ENCODE measurements at regions not wholly inside any gene's neighbourhood (a gene's known extent, or its start where the extent isn't known, plus 50 kb on each side); places are given as distances from the start of the nearest gene placed in this dataset.
"Not testable (repeated sequence)": the region's sequence is repeated elsewhere in the genome, so short reads cannot be mapped to it uniquely, and the experiment has no call there.

- no peak for DNase-seq
These were observed 103.3 kb downstream of the DIRAS3 start for GRCh38 chr1:67947114-67947513.

DNA sequence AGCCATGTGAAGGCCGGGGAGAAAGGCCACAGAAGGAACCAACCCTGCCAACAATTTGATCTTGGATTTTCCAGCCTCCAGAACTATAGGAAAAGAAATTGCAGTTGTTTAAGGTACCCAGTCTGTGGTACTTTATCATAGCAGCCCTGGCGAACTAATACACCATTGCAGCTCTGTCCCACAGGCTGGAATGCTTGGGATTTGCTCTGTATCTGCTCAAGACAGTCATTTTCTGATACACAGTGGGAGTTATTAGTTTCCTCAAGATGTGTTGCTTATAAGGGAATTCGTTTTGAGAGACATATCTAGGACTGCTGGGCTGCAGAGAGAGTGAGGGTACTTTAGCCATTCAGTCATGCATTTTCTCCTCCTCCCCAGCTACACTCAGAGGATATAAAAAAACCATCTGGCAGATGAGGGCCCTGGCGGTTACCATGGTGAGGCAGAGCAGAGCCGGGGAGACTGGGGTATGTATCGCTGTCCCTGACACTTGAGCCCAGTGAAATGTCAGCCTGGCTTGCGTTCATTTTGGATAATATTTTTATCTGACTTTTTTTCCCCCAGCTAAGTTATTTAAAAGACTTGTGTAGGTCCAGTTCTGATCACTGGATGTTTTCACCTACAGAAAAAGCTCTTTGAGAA is 104.6 kb downstream of the DIRAS3 start:
- DNase-seq, result no peak

- no peak for DNase-seq
These were observed 108.2 kb downstream of the DIRAS3 start for GRCh38 chr1:67942274-67942673.

GRCh38 chr1:67941746-67942145 is 108.5 kb upstream of the GNG12 start:
- DNase-seq, result no peak

DNA sequence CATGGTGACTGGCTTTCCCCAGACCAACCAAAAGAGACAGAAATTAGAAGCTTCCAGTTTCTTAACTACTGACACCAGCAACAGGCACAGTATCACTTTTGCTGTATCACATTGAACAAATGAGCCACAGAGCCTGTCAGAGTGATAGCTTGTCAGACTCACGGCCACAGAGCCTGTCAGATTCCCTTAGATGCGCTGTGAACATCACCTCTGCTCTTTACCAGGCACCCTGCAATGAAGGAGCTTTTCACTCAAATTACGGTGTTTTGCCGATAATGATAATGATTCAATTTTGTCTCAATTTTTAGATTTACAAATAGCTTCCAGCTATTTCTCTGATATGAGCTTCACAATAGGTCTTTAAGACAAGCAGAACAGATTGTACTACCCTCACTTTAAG is 107.9 kb upstream of the GNG12 start:
- DNase-seq, result no peak

DNA sequence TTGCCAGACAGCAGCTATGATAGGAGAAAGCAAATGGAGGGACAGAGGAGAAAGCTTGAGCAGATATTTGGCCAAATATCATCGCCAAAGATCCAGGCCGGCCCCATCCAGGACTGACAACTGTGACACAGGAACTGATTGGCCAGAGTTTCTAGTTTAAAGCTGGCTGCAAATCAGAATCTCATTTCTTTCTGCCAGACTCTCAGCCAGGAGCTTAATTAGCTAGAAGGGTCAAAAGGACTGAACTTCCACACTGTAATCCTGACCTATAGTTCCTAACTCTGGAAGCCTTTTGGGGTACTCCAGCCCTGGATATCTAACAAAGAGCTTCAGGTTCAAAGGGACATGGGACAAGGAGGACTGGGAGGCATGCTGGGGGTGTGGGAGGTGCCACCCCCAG is 106.7 kb upstream of the GNG12 start:
- DNase-seq, result no peak

GRCh38 chr1:67939186-67939743 is 106.0 kb upstream of the GNG12 start:
- no peak for DNase-seq

- DNase-seq, result no peak
These were observed 104.4 kb upstream of the GNG12 start for GRCh38 chr1:67937651-67938050.

GRCh38 chr1:67937010-67937409 is 103.7 kb upstream of the GNG12 start:
- DNase-seq, result no peak

GRCh38 chr1:67935560-67935959 is 102.3 kb upstream of the GNG12 start:
- DNase-seq, result no peak

GRCh38 chr1:67931198-67931597 is 97.9 kb upstream of the GNG12 start:
- DNase-seq, result no peak

- DNase-seq, result no peak
These were observed 89.8 kb upstream of the GNG12 start for GRCh38 chr1:67923074-67923473.

GRCh38 chr1:67921725-67922489 is 88.6 kb upstream of the GNG12 start:
- DNase-seq, result no peak

GRCh38 chr1:67919274-67920072 is 86.2 kb upstream of the GNG12 start:
- no peak for DNase-seq

DNA sequence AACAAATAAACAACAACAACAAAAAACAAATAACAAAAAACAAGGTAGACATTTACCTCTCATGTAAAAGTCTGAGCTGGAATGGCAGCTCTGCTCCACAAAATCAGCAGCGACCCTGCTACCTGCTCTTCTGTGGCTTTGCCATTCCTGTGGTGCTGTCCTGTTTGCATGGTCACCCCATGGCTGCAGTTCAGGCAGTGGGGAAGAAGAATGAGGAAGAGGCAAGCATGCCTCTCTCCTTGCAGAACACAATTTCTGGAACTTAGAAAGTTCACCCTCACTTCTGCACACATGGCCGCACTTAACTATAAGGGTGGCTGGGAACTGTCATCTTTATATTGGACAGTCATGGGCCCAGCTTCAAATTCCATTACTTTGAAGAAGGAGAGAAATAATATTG is 84.8 kb upstream of the GNG12 start:
- DNase-seq, result no peak

DNA sequence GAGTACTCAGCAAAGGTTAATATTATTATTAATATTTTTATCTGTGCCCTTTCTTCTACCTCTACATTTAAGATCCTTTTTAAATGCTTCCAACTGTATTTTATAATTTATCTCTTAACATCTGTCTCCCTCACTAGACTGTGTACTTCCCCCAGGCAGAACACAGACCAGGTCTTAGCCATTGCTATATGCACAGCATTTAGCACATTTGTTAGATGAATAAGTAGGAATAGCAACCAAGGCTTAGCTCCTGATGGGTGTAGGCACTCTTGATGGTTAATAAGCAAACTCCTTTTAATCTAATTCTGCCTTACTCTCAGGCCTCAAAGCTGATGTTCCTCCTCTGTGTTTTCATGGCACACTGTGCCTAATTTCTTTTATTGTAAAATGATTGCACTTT is 83.7 kb upstream of the GNG12 start:
- DNase-seq, result no peak

DNA sequence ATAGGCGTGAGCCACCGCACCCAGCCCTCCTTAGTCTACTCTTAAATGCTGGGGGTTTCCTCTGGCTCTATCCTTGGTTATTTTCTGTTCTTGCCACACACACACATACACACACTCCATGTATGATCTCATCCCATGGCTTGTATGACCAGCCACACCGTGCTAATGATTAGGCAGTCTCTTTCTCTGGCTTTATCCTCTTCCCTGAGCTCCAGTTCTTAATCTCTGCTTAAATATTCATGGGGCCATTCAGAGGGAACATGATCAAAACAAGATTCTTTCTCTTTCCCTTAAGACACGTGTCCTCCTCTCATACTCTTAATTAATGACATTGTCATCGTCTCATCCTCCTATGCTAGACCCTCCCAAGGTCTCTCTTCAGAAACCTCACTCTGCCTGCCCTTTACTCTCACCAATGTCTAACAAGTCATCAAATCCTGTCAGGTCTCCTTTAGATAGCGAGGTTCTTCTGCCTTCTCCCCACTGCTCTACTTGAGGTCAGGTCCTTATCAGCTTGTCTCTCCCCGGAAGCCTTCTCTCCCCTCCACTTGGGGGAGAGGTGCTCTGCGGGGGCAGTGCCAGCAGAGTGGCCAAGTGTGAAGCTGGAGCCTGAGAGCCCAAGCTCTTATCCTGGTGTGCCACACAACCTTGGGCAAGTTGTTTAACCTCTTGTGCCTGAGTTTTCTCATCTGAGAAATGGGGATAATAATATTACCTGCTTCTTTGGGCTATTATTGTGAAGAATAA is 83.0 kb upstream of the GNG12 start:
- DNase-seq, result no peak

GRCh38 chr1:67909776-67910175 is 76.5 kb upstream of the GNG12 start:
- DNase-seq, result no peak

DNA sequence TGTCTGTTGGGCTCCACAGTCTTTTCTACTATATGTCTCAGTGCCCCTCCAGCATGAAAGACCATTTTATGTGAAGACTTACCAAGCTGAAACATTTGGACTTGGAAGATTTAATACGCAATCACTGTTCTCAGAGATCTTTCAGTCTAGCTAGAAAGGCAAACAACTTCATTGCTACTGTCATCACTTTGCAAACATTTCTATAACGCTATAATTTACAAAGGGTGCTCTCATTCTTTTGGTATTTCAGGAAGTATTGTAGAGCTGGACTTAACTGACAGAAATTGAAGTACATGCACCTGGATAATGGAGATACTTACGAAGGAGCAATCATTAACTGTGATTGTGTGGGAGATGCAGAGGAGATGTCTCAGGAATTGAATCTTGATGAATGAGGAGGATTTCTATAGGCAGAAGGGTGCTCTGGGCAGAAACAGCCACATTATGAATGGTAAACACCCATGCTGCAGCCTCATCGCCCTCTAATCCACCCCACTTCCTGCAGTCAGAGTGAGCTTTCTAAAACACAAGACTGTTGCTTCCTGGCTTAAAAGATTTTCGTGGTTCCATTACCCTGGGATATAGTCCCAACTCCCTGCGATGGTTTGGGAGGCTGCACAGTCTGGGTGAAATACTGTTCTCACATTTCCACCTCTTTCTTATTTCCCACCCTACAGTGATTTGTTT is 75.1 kb upstream of the GNG12 start:
- DNase-seq, result no peak

DNA sequence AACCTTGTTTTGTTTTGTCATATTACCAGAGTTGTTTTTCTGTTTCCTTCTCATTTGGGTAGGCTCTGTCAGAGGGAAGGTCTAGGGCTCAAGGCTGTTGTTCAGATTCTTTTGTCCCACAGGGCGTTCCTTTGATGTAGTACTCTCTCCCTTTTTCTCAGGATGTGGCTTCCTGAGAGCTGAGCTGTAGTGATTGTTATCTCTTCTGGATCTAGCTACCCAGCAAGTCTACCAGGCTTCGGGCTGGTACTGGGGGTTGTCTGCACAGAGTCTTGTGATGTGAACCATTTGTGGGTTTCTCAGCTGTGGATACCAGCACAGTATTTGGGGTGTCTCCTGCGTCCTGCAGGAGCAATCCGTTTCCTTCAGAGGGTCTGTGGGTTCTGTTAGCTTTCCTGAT is 74.2 kb upstream of the GNG12 start:
- DNase-seq, result not testable (repeated sequence)

DNA sequence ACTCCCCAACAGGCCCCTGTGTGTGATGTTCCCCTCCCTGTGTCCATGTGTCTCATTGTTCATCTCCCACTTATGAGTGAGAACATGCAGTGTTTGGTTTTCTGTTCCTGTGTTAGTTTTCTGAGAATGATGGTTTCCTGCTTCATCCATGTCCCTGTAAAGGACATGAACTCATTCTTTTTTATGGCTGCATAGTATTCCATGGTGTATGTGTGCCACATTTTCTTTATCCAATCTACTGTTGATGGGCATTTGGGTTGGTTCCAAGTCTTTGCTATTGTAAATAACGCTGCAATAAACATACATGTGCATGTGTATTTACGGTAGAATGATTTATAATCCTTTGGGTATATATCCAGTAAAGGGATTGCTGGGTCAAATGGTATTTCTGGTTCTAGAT is 72.7 kb upstream of the GNG12 start:
- DNase-seq, result not testable (repeated sequence)

GRCh38 chr1:67902546-67903223 is 69.4 kb upstream of the GNG12 start:
- not testable (repeated sequence) for DNase-seq
